ENCODE measurements at regions not wholly inside any gene's neighbourhood (a gene's known extent, or its start where the extent isn't known, plus 50 kb on each side); places are given as distances from the start of the nearest gene placed in this dataset.

GRCh38 chr13:105107781-105108180 lies 1427.7 kb downstream of the EFNB2 start:
- Histone ChIP-seq H3K27me3 (ENCODE audit: low read depth, low read length) (no peaks in the 10 kb centered on the region), H2AFZ (ENCODE audit: low read depth, low read length) (no peak overlapping the region; the same call in 1 of the 2 replicates), H3K36me3 (replicated peaks; ENCODE audit: low read depth, low read length) (no peaks in the 10 kb centered on the region), H3K27ac (ENCODE audit: low read length) (no peak overlapping the region), H3K4me2 (ENCODE audit: low read length) (no peak overlapping the region), H3K9me3 (ENCODE audit: insufficient read depth, low read length) (no peaks in the 10 kb centered on the region), H3K79me2 (ENCODE audit: low read length) (no peaks in the 10 kb centered on the region), H4K20me1 (ENCODE audit: insufficient read depth, low read length) (no peaks in the 10 kb centered on the region), H3K4me3 (ENCODE audit: low read length) (no peak overlapping the region), H3K9ac (ENCODE audit: low read length) (no peak overlapping the region), H3K4me1 (ENCODE audit: low read length) (no peaks in the 10 kb centered on the region)
- TF ChIP-seq CTCF (IDR thresholded peaks at IDR 0.05; ENCODE audit: low read depth, low read length) (no peak), EZH2phosphoT487 (IDR thresholded peaks at IDR 0.05; ENCODE audit: low read depth) (no peak)

- Histone ChIP-seq H4K20me1 (ENCODE audit: insufficient read depth, low read length) (no peaks in the 10 kb centered on the region), H3K4me2 (ENCODE audit: low read length) (no peak overlapping the region), H3K27ac (ENCODE audit: low read length) (no peak overlapping the region), H3K27me3 (ENCODE audit: low read depth, low read length) (no peaks in the 10 kb centered on the region), H3K4me1 (ENCODE audit: low read length) (no peaks in the 10 kb centered on the region), H3K9ac (ENCODE audit: low read length) (no peak overlapping the region), H3K79me2 (ENCODE audit: low read length) (no peaks in the 10 kb centered on the region), H3K4me3 (ENCODE audit: low read length) (no peak overlapping the region), H2AFZ (ENCODE audit: low read depth, low read length) (no peak overlapping the region), H3K36me3 (replicated peaks; ENCODE audit: low read depth, low read length) (no peaks in the 10 kb centered on the region), H3K9me3 (ENCODE audit: insufficient read depth, low read length) (no peaks in the 10 kb centered on the region)
- TF ChIP-seq CTCF (IDR thresholded peaks at IDR 0.05; ENCODE audit: low read depth, low read length) = no peak
- TF ChIP-seq EZH2phosphoT487 (IDR thresholded peaks at IDR 0.05; ENCODE audit: low read depth) = no peak
Observed at GRCh38 chr13:105105471-105105870, 1430.0 kb downstream of the EFNB2 start.

- no peak overlapping the region for H3K27ac ChIP-seq (ENCODE audit: low read length)
- H3K9me3 ChIP-seq (ENCODE audit: insufficient read depth, low read length) = no peaks in the 10 kb centered on the region; the same call in 1 of the 2 replicates
- no peaks in the 10 kb centered on the region for H3K36me3 ChIP-seq (replicated peaks; ENCODE audit: low read depth, low read length)
- H3K4me2 ChIP-seq (ENCODE audit: low read length) = no peak overlapping the region
- no peaks in the 10 kb centered on the region for H3K27me3 ChIP-seq (ENCODE audit: low read depth, low read length)
- TF ChIP-seq CTCF (IDR thresholded peaks at IDR 0.05; ENCODE audit: low read depth, low read length) (no peak), EZH2phosphoT487 (IDR thresholded peaks at IDR 0.05; ENCODE audit: low read depth) (no peak)
- no peak overlapping the region for H3K4me3 ChIP-seq (ENCODE audit: low read length)
- H3K4me1 ChIP-seq (ENCODE audit: low read length) = no peaks in the 10 kb centered on the region
- no peaks in the 10 kb centered on the region for H4K20me1 ChIP-seq (ENCODE audit: insufficient read depth, low read length)
- no peak overlapping the region for H2AFZ ChIP-seq (ENCODE audit: low read depth, low read length)
- H3K9ac ChIP-seq (ENCODE audit: low read length) = no peak overlapping the region
- no peaks in the 10 kb centered on the region for H3K79me2 ChIP-seq (ENCODE audit: low read length)
Observed at GRCh38 chr13:105097521-105097920, 1437.9 kb downstream of the EFNB2 start.

- Histone ChIP-seq H3K36me3 (replicated peaks; ENCODE audit: low read depth, low read length) (no peaks in the 10 kb centered on the region), H3K4me3 (ENCODE audit: low read length) (no peak overlapping the region), H3K79me2 (ENCODE audit: low read length) (no peaks in the 10 kb centered on the region), H3K4me2 (ENCODE audit: low read length) (no peak overlapping the region), H3K27me3 (ENCODE audit: low read depth, low read length) (no peaks in the 10 kb centered on the region), H3K4me1 (ENCODE audit: low read length) (no peaks in the 10 kb centered on the region), H3K9ac (ENCODE audit: low read length) (no peak overlapping the region), H3K9me3 (ENCODE audit: insufficient read depth, low read length) (no peaks in the 10 kb centered on the region; the same call in 1 of the 2 replicates), H3K27ac (ENCODE audit: low read length) (no peak overlapping the region), H2AFZ (ENCODE audit: low read depth, low read length) (no peak overlapping the region), H4K20me1 (ENCODE audit: insufficient read depth, low read length) (no peaks in the 10 kb centered on the region)
- no peak for TF ChIP-seq CTCF (IDR thresholded peaks at IDR 0.05; ENCODE audit: low read depth, low read length)
- TF ChIP-seq EZH2phosphoT487 (IDR thresholded peaks at IDR 0.05; ENCODE audit: low read depth) = no peak
Observed at GRCh38 chr13:105089858-105090643, 1445.4 kb downstream of the EFNB2 start.

Measured in OCI-LY3 (cell line).